Panc1 (cell line): ENCODE measurements at regions not wholly inside any gene's neighbourhood (a gene's known extent, or its start where the extent isn't known, plus 50 kb on each side); places are given as distances from the start of the nearest gene placed in this dataset.

ENCODE experiments used
- CTCF ChIP-seq: fragments of 450-650 bp; IDR thresholded peaks from 2 replicates; pipeline ENCODE4 v1.5.1; 2017; ENCODE audit warnings: mild to moderate bottlenecking
- POLR2AphosphoS5 ChIP-seq: IDR thresholded peaks from 2 replicates; pipeline ENCODE4 v1.6.1; 2012; ENCODE audit warnings: mild to moderate bottlenecking, low read depth, low read length, moderate library complexity
- REST ChIP-seq, 2 experiments: IDR thresholded peaks; 2 replicates each; pipeline ENCODE4 v1.6.1; 2011 to 2012; ENCODE audit warnings: low read depth in 2 of 2, control low read depth in 1 of 2, low read length in 1 of 2, mild to moderate bottlenecking in 1 of 2, moderate library complexity in 1 of 2; ENCODE audit not compliant: insufficient read depth in 1 of 2
- TCF7L2 ChIP-seq: IDR thresholded peaks from 2 replicates; pipeline ENCODE4 v1.6.1; 2011; ENCODE audit warnings: mild to moderate bottlenecking, low read depth, low read length, inconsistent platforms

DNA sequence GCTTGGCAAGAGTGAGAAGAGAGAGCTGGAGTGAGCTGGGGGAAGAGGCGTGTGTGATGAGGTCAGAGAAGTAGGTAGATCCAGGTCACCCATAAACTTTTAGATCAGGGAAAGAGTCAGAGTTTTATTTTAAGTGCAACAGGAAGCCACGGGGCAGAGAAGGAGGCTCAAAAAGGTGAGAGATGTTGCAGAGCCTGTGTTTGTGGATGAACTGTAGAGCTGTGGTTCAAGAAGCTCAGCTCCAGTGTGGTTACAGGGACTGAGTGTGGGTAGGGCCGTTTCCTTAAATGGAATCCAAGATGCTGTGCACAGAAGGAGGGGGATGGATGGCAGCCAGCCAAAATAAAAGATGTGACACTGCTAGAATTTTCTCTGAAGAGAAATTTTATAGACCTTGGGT, 337.2 kb downstream of the SATB1 start:
- TF ChIP-seq CTCF = no peak
- TF ChIP-seq POLR2AphosphoS5 = no peak
- TF ChIP-seq TCF7L2 = no peak
- TF ChIP-seq REST (IDR thresholded peaks at IDR 0.05; ENCODE audit: insufficient read depth in 1 of 2, low read depth in 2 of 2, low read length in 1 of 2) = no peak
